Small intestine (tissue), 7 donors: ENCODE measurements at regions not wholly inside any gene's neighbourhood (a gene's known extent, or its start where the extent isn't known, plus 50 kb on each side); places are given as distances from the start of the nearest gene placed in this dataset.

Source experiments
- DNase-seq, 2 donors: peaks; one replicate each; pipeline versions ENCODE4 v3.0.0 to v3.0.0-alpha.2; 2013
- FAIRE-seq: peaks from 2 replicates; lab custom pipeline; 2012; peaks lifted over from hg19 to GRCh38; lab: Jason Lieb, UNC
- H3K27ac ChIP-seq, 3 donors: one replicate each; pipeline ENCODE4 v1.5.1; 2013; ENCODE audit warnings: low read length in 2 of 3, mild to moderate bottlenecking in 2 of 3, control low read depth in 1 of 3, inconsistent platforms in 1 of 3, low read depth in 1 of 3, moderate library complexity in 1 of 3
- H3K27me3 ChIP-seq, 3 donors: one replicate each; pipeline ENCODE4 v1.6.1; 2013; ENCODE audit warnings: low read length in 3 of 3, inconsistent platforms in 1 of 3; ENCODE audit not compliant: control insufficient read depth in 3 of 3, insufficient read depth in 3 of 3
- H3K36me3 ChIP-seq, 3 donors: one replicate each; pipeline ENCODE4 v1.6.1; 2013; ENCODE audit warnings: low read length in 3 of 3, inconsistent platforms in 1 of 3, low read depth in 1 of 3, mild to moderate bottlenecking in 1 of 3, moderate library complexity in 1 of 3; ENCODE audit not compliant: control insufficient read depth in 3 of 3, insufficient read depth in 2 of 3
- H3K4me1 ChIP-seq, 3 donors: one replicate each; pipeline ENCODE4 v1.6.1; 2013; ENCODE audit warnings: low read length in 2 of 3, inconsistent platforms in 1 of 3, low read depth in 1 of 3, mild to moderate bottlenecking in 1 of 3, moderate library complexity in 1 of 3; ENCODE audit not compliant: control insufficient read depth in 3 of 3, insufficient read depth in 2 of 3
- H3K4me3 ChIP-seq, 3 donors: one replicate each; pipeline ENCODE4 v1.5.1; 2013; ENCODE audit warnings: low read length in 3 of 3, control low read depth in 1 of 3, inconsistent platforms in 1 of 3, low read depth in 1 of 3, mild to moderate bottlenecking in 1 of 3, moderate library complexity in 1 of 3
- H3K9me3 ChIP-seq, 2 donors: one replicate each; pipeline ENCODE4 v1.6.1; 2013; ENCODE audit warnings: low read depth in 1 of 2, low read length in 1 of 2; ENCODE audit not compliant: control insufficient read depth in 2 of 2, insufficient read depth in 1 of 2
- WGBS, 3 donors: extraction: QIAGEN DNeasy Blood & Tissue Kit; methylation state at CpG; one replicate each; pipeline ENCODE4 v1.1.7; 2013; 5-methylcytosine and 5-hydroxymethylcytosine counted together
- donor health status: healthy with polysubstance abuse.
- donor health status: control.
- donor health status: control.
- donor health status: Bipolar disorder and iron deficiency.
- donor health status: healthy.

GRCh38 chr21:17921579-17922530 is 102.7 kb upstream of the C21orf91 start:
- Histone ChIP-seq H3K27me3 (no peaks in the 10 kb centered on the region), H3K9me3 (peaks cover 0 to 11% of the 10 kb centered on the region in 2 donors), H3K4me1 (no peaks in the 10 kb centered on the region), H3K27ac (no peak overlapping the region), H3K36me3 (no peaks in the 10 kb centered on the region), H3K4me3 (no peak overlapping the region)
- DNase-seq (no peak), FAIRE-seq (no peak)
- WGBS, 3 donors: 28 to 53% (median 39%) methylated on average over 2 of the region's 2 CpGs

- DNase-seq (no peak), FAIRE-seq (no peak)
- H3K4me3 ChIP-seq: no peak overlapping the region
- peaks cover 0 to 10% of the 10 kb centered on the region in 2 donors for H3K9me3 ChIP-seq
- no peaks in the 10 kb centered on the region for H3K27me3 ChIP-seq
- no peaks in the 10 kb centered on the region for H3K36me3 ChIP-seq
- WGBS, 3 donors: 79 to 88% (median 79%) methylated on average over 3 of the region's 3 CpGs
- H3K4me1 ChIP-seq: no peaks in the 10 kb centered on the region
- H3K27ac ChIP-seq: no peak overlapping the region
Observed at GRCh38 chr21:17915976-17916375, 96.8 kb upstream of the C21orf91 start.

DNA sequence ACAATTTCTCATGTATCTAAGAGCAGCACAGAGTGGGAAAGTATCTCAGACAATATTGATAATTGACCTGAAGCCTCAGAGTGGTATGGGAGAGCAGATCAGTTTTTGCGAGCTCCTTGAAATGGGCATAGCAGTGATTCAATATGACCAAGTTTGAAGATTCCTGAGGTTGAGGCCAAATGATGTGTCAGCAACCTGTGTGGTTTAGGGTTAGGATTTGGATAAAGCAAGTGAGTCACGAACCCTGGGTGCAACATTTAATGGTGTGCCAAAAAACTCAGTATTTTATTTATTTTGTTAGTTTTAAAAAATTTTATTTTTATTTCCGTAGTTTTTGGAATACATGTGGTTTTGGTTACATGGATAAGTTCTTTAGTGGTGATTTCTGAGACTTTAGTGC is 92.5 kb upstream of the C21orf91 start:
- WGBS, 3 donors: 80 to 89% (median 85%) methylated on average over 3 of the region's 3 CpGs
- Histone ChIP-seq H3K9me3 (no peaks in the 10 kb centered on the region), H3K27me3 (no peaks in the 10 kb centered on the region), H3K4me1 (no peaks in the 10 kb centered on the region), H3K4me3 (no peak overlapping the region), H3K36me3 (no peaks in the 10 kb centered on the region), H3K27ac (no peak overlapping the region)
- FAIRE-seq (no peak), DNase-seq (no peak)

DNA sequence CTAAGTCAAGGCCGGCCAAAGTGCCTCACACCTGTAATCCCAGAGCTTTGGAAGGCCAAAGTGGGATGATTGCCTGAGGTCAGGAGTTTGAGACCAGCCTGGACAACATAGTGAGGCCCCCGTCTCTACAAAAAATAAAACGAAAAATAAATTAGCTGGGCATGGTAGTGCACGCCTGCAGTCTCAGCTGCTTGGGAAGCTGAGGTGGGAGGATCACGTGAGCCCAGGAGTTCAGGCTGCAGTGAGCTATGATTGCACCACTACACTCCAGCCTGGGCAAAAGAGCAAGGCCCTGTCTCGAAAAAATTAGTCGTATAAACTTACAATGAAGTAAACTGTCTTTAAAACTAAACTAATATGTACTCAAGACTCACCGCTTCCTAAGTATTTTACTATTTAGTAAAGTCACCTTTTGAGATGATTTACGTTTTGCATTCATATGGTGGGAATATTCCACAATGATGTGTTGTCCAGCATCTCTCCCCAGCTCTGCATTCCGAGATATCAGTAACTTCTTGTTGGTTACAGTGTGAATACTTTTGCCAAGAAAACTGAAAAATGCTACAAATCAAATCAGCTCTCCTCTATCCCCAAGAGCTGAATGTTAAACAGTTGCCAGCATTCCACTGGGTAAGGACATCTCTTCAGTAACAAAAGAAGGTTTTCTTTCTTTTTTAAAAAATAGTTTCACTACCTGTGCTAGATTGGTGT is 84.9 kb upstream of the C21orf91 start:
- FAIRE-seq: no peak
- WGBS, 3 donors: 77 to 82% (median 79%) methylated on average over 10 of the region's 10 CpGs

GRCh38 chr21:17903029-17903806 is 84.1 kb upstream of the C21orf91 start:
- H3K4me1 ChIP-seq: no peaks in the 10 kb centered on the region
- no peaks in the 10 kb centered on the region for H3K9me3 ChIP-seq
- FAIRE-seq (peak; percentile 75), DNase-seq (peak; percentile 14 to 34)
- no peak overlapping the region for H3K27ac ChIP-seq
- H3K36me3 ChIP-seq: no peaks in the 10 kb centered on the region
- H3K27me3 ChIP-seq: no peaks in the 10 kb centered on the region
- WGBS, 3 donors: 51 to 63% (median 62%) methylated on average over 4 of the region's 4 CpGs
- H3K4me3 ChIP-seq: no peak overlapping the region

More for the DNA sequence above, 84.9 kb upstream of the C21orf91 start:
- Histone ChIP-seq H3K4me3 (no peak overlapping the region), H3K36me3 (no peaks in the 10 kb centered on the region), H3K4me1 (no peaks in the 10 kb centered on the region), H3K9me3 (no peaks in the 10 kb centered on the region), H3K27ac (no peak overlapping the region), H3K27me3 (no peaks in the 10 kb centered on the region)
- DNase-seq: no peak

- Histone ChIP-seq H3K36me3 (no peaks in the 10 kb centered on the region), H3K4me1 (no peaks in the 10 kb centered on the region), H3K27ac (no peak overlapping the region), H3K9me3 (no peaks in the 10 kb centered on the region), H3K27me3 (no peaks in the 10 kb centered on the region), H3K4me3 (no peak overlapping the region)
- DNase-seq (no peak), FAIRE-seq (no peak)
- WGBS, 3 donors: 77 to 85% (median 81%) methylated on average over 10 of the region's 10 CpGs
Observed at GRCh38 chr21:17901458-17902079, 82.4 kb upstream of the C21orf91 start.

- no peaks in the 10 kb centered on the region for H3K4me1 ChIP-seq
- H3K27ac ChIP-seq: no peak overlapping the region
- no peak for DNase-seq
- no peak for FAIRE-seq
- H3K27me3 ChIP-seq: no peaks in the 10 kb centered on the region
- no peak overlapping the region for H3K4me3 ChIP-seq
- H3K9me3 ChIP-seq: no peaks in the 10 kb centered on the region
- 79 to 90% (median 89%) methylated on average over 5 of the region's 5 CpGs for WGBS, 3 donors
- H3K36me3 ChIP-seq: no peaks in the 10 kb centered on the region
Observed at GRCh38 chr21:17900990-17901385, 81.8 kb upstream of the C21orf91 start.
